ENCODE measurements at regions not wholly inside any gene's neighbourhood (a gene's known extent, or its start where the extent isn't known, plus 50 kb on each side); places are given as distances from the start of the nearest gene placed in this dataset.

- POLR2A ChIA-PET (ENCODE audit: partially characterized antibody): interaction anchor here (1.7 kb wide), 1 partner anchor 31 kb away, joined by 4 read pairs; no protein-coding TSS in a partner anchor
- H2AFZ ChIP-seq (ENCODE audit: low read length): no peak overlapping the region
- no peak overlapping the region for H4K5ac ChIP-seq (ENCODE audit: insufficient read length, low read depth, low read length)
- no peak overlapping the region for H2BK5ac ChIP-seq (ENCODE audit: low read depth, low read length)
- no peak for DNase-seq (ENCODE audit: low read depth in 1 of 2, low spot score in 2 of 2)
- H2AK5ac ChIP-seq (ENCODE audit: low read depth, low read length): no peak overlapping the region
- no peak for FAIRE-seq
- TF ChIP-seq BACH1 (IDR thresholded peaks at IDR 0.05; ENCODE audit: low read length): no peak
- TF ChIP-seq POU5F1 (IDR thresholded peaks at IDR 0.05; ENCODE audit: low read depth, low read length): no peak
- TF ChIP-seq SAP30 (IDR thresholded peaks at IDR 0.05; ENCODE audit: insufficient read depth, insufficient replicate concordance, low read length): no peak
- no peak for TF ChIP-seq MAFK (IDR thresholded peaks at IDR 0.05; ENCODE audit: low read depth, low read length)
- H3K79me2 ChIP-seq (ENCODE audit: control insufficient read depth in 1 of 2, insufficient read depth in 2 of 2, low read length in 2 of 2): no peaks in the 10 kb centered on the region
- no peaks in the 10 kb centered on the region for H3K4me1 ChIP-seq (replicated peaks in 1 of 4; ENCODE audit: control insufficient read depth in 3 of 4, insufficient read depth in 4 of 4, low read length in 3 of 4)
- no peak overlapping the region for H2BK20ac ChIP-seq (ENCODE audit: low read length)
- no peaks in the 10 kb centered on the region for H4K20me1 ChIP-seq (replicated peaks in 1 of 2; ENCODE audit: control insufficient read depth in 1 of 2, insufficient read depth in 2 of 2, low read length in 2 of 2)
- H2BK120ac ChIP-seq (replicated peaks; ENCODE audit: low read depth, low read length): no peak overlapping the region
- no peaks in the 10 kb centered on the region for H3K23me2 ChIP-seq (ENCODE audit: low read depth, low read length)
- H3K23ac ChIP-seq (ENCODE audit: insufficient read length): no peak overlapping the region
- WGBS, 2 experiments (ENCODE audit: extremely low coverage in 1 of 2, insufficient coverage in 1 of 2, insufficient read length in 1 of 2, insufficient replicate concordance in 2 of 2, low coverage in 1 of 2, low lambda C conversion rate in 2 of 2, missing lambda C conversion rate in 1 of 2): 83% methylated on average over 5 of the region's 5 CpGs; no CpG with 5 or more reads in 1 of the 2 experiments
- no peak overlapping the region for H3K27ac ChIP-seq (ENCODE audit: low read depth, low read length)
- H2BK15ac ChIP-seq (ENCODE audit: low read length): no peak overlapping the region
- H2BK12ac ChIP-seq (ENCODE audit: low read depth, low read length): no peak overlapping the region
- CTCF ChIA-PET (ENCODE audit: partially characterized antibody): interaction anchor here (1.0 to 1.2 kb wide), 3 partner anchors 76 to 98 kb away, joined by 3 read pairs; no protein-coding TSS in a partner anchor
- no peak overlapping the region for H4K8ac ChIP-seq (ENCODE audit: extremely low read depth, insufficient read depth, low read length)
- H3K4me3 ChIP-seq (ENCODE audit: extremely low read depth in 1 of 4, insufficient read depth in 2 of 4, low read depth in 3 of 4, low read length in 4 of 4): no peak overlapping the region
- no peaks in the 10 kb centered on the region for H3K79me1 ChIP-seq (ENCODE audit: low read depth, low read length)
- no peaks in the 10 kb centered on the region for H3K27me3 ChIP-seq (replicated peaks in 1 of 4; ENCODE audit: control insufficient read depth in 3 of 4, extremely low read depth in 1 of 4, insufficient read depth in 3 of 4, low read length in 3 of 4)
- H3K14ac ChIP-seq (ENCODE audit: insufficient read length): no peak overlapping the region
- no peak overlapping the region for H3K18ac ChIP-seq (ENCODE audit: extremely low read depth, low read length)
- no peak overlapping the region for H3K56ac ChIP-seq (replicated peaks; ENCODE audit: insufficient read length, low read depth, low read length)
- H4K91ac ChIP-seq (replicated peaks; ENCODE audit: insufficient read length, low read length): no peak overlapping the region
- no peak overlapping the region for H3K9ac ChIP-seq (replicated peaks in 1 of 4; ENCODE audit: extremely low read depth in 1 of 4, low read depth in 3 of 4, low read length in 3 of 4)
- no peak overlapping the region for H3K4me2 ChIP-seq (ENCODE audit: insufficient read depth in 1 of 2, low read depth in 2 of 2, low read length in 2 of 2)
- H3K4ac ChIP-seq (replicated peaks; ENCODE audit: insufficient read length, low read depth, low read length): no peak overlapping the region
- H3K36me3 ChIP-seq (ENCODE audit: control insufficient read depth in 2 of 4, insufficient read depth in 4 of 4, low read length in 3 of 4): no peaks in the 10 kb centered on the region
- no peaks in the 10 kb centered on the region for H3K9me3 ChIP-seq (ENCODE audit: insufficient read depth in 2 of 2, low read depth in 1 of 2, low read length in 1 of 2)
Measured at GRCh38 chr5:174236070-174236469, 190.6 kb downstream of the NSG2 start.
